Epidermal melanocyte (primary cell): ENCODE measurements at regions not wholly inside any gene's neighbourhood (a gene's known extent, or its start where the extent isn't known, plus 50 kb on each side); places are given as distances from the start of the nearest gene placed in this dataset.

Experiments used
- DNase-seq: peaks from one replicate; pipeline ENCODE4 v3.0.0; 2011; ENCODE audit warnings: low spot score; ENCODE audit not compliant: insufficient read length

DNA sequence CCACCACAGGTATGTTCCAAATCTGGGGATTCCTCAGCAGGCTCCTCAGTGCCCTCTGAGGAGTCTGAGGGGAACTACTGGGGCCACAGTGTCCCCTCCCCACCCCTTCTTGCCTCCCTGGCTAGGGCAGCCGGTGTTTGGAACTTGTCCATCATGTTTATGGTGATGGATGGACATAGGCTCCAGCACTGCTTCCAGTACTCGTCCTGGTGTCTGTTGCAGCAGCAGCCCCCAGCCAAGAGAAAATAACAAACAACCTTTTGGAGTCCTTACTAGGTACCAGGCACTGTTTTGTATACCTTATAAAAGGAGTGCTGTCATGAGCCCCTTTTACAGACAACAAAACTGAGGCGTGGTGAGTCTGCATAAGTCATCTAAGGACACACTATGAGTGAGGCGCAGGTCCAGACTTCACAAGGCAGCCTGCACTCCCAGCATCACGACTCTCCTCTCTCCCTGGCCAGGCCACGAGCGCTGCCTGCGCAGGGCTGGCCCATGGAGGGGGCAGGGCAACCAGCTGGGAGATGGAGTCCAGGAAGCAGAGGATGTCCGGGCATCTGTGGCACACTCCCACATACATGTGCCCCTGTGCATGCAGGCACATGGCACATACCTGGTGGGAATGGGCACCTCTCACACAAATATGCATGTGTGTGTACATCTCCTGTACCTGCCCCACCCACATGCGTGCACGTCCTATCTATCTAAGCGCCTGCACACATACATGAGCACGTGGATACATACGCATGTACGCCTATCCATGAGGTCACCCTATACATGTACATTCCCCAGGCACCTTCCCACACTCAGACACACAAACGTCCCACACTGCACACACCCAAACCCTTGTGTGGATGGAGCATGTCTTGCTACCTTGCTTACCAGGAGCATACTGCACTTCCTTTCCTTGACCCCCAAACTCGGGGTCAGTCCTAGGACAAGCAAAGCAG, 152.7 kb downstream of the VEGFA start:
- DNase-seq: no peak

DNA sequence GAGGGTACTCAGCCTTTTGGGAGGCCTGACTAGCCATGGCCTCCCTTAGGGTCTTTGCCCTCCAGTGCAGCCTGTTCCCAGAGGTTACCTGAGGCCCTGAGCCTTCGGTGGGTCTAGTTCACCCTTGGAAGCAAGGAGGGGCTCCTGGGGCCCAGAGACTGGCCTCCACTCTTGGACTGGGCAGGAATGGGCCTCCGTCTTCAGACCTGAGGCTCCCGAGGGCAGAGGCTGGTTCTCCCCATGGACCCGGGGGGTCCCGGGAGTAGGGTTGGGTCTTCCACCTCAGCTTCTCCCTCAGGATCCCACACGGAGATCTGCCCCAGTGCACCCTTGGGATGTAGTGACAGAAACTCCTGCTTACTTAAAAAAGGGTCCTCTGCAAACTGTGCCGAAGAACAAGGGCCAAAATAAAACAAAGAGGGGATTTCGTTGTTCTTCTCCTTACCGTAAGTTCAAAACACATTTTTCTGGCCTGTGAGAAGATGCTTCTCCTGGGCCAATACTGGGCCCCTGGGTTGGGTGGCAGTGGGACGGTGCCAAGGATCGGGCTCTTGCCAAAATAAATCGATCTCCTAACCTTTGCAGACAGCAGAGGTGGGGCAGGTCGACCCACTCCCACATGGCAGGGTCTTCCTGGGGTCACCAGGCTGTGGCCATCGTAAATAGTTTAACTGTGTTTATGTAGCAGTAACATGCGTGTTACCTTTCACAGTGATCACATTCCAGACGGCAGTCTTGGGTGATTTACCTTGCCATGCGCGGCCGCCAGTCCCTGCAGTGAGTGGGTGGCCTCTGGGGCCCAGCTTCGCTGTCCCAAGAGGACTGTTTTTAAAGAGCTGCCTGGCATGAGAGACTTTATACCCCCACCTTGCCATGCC, 151.8 kb downstream of the VEGFA start:
- DNase-seq: no peak

DNA sequence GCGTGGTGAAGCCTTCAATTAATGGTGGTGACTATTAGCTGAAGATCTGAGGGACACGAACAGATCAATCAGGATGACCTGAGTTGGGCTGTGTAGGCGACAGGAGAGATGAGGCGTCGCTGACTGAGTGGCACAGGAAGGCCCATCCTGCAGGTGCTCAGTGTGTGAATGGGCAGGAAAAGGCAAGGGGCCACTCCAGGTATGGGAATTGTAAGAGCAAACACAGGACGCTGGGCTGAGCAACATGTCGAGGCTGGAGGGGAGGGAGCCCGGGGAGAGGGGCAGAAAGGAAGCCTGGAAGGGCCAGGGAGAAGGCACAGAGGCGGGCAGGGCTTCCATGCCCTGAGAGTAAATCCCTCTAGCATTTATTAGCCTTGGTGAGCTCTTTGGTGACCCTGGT, 151.0 kb downstream of the VEGFA start:
- DNase-seq: no peak

DNA sequence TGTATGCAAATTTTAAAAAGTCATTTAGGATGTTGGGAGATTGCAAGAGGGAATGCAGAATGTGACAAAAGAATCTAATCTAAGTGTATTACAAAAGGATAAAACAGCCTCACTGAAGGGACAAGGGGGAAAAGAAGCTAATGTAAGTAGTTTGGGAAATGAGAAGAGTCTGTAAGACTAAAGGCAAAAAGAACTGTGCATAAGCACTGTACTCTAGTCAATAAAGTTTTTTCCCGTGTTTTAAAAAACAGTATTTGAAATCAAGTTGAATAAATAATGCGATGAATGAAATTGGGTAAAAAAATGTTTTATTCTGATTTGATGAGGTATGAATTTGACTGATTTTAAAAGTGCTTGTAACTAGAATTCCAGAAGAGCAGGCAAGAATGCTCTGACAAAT, 149.8 kb downstream of the VEGFA start:
- DNase-seq: no peak

DNA sequence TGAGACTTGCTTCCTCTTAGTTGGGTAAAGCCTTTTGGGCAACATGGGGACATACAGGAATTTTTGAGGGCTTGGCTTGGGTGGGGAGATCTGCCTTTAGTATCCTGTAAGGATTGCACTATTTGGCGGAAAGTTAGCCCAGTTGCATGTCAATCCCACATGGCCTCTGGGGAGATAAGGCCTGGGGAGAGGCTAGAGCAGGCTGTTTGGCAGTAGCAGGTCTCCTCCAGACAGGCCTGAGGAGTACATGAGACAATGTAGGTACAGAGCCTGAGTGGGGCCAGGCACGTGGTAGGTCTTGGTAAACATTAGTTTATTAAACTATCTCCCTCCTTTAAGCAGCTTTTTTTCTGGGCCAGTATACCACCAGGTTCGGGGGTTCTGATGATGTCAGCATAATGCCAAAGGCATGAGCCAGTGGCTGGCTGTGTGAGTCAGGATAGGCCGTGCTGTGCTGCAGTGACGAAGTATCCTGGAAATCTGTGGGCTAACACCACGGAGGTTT, 147.9 kb downstream of the VEGFA start:
- no peak for DNase-seq

DNA sequence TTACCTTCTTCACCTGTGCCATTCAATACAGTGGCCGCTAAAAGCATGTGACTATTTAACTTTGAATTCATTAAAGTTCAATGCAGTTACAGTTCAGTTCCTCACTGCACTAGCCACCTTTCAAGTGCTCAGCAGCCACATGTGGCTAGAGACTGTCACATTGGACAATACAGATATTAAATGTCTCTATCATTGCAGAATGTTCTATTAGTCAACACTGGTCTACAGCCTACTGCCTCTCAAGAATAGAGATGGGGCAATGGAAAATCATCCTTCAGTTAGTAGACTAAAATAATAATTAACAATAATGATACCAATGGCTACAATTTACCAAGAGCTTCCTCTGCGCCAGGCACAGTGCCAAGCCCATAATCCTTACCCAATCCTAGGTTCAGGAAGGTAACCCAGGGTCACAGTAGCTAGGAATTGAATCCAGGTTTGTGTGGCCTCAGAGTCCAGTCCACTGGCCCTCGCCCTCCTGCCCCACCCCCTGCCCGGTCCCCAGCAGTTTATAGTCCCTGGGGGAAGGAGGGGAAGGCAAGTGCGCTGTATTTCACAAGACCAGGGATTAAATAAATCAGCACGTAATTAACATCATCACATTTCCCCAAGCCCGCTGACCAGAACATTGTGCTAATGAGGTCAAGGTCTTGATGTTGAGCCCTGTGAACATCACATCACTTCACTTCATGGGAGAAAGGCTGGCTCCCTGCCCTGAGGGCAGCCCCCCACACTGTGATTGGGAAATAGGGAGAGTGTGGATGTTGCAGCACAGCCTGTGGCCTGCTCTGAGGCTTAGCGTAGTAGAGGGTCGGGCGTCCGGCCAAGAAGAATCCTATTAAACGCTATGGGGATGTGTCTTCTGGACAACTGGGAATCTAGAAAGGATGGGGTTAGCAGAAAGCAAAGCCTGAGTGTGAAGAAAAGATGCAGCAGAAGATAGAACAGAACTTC, 147.2 kb downstream of the VEGFA start:
- DNase-seq: no peak

DNA sequence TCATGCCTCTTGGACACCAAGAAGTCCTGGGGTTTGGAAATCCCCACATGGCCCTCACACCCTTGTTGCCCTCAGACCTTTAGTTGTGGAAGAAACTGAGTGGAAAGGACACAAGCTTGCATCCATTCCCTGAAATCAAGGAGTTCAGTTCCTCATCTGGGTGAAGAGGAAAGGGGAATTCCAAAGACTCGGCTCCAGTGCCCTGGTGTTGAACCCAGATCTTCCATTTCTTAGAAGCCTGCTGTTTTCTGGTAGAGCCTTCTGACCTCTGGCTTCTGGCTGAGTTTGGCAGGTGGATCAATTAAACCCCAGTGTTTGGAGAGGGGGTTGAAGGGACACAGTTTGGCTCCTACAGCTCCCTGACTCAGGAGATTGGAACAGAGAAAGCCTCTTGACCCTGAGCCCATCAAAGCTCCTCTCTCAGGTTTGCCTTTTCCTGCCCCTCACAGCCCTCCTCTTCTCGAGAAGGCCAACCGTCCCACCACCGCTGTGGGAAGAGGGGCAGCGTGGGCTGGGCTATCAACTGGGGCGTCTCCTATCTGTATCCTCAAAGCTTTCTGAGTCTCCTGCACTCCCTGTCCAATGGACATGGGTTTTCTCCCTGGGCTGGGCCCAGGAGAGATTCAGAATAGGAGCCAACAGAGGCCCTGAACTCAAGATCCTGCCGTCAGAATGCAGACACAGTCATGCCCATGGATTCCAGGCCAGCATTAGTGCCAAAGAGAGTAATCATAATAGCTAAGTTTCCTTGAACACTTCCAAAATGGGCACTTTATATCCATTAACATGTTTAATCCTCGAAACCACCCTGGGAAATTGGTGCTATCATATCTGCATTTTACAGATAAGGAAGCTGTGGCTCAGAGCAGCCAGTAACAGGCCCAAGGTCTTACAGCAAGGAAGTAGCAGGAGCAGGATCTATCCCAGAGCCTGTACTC, 146.2 kb downstream of the VEGFA start:
- no peak for DNase-seq

DNA sequence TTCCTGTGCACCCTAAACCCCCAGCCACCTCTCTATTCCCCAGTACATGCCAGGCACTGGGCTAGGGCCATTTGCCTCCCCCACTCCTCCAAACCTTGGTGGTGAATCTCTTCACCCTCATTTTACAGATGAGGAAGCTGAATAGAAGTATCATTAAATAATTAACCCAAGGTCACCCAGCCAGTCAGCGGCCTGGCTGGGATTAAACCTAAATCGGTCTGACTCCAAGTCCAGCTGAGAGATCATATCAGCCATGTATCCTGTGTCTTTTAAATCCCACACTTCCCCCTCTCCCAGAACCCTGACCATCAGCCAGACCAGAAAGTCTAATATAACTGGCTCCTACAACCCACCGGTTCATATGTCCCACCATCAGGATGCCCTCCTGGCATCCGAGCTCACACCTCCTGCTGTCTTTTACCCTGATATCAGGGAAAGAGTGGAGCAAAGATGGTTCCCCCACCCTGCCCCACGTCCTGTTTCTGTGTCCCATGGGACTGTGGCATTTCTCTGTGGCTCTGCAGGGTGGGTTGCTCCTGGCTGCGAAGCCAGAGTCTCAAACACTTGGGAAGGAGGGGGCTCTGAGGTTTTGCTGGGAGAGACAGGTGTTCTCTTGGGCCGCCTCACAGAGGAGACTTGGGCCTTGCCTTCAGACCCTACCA, 145.3 kb downstream of the VEGFA start:
- DNase-seq: no peak

DNA sequence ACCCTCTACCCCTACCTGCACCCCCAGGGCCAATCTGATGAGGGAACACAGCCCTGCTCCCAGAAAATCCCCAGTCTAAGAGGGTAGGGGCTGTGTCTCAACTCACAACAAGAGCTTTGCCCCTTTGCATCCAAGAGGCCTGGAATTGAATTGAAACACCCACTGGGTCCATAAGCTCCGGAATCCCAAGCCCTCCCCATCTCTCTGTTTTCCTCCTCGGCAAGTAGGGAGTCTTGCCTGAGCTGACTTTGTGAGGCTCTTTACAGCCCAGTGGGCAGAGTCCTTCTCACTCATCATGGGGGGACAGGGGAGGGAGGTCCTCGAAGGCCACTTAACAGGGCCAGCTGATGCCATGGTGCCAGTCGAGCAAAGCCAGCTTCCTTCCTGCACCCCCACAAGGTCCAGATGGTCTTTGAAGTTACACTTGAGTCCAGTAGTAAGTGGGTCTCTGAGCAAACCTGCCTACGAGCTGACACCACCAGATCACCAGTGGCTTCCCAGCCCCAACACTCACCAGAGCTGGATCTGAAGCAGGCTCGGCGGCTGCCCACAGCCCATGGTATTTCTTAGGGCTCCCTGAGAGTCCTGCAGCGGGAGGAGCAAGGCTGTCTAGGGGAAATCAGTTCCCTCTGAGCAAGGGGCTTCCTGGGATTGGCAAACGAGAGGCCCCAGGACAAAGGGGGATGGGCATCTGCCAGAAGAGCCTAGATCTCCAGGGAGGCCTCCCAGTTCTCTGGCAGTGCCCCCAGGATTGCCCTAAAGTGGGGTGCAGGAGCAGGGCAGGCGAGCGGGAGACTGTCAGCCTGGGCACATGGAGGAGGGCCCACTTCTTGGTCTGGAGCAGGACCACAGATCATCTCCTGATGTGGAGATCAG, 144.5 kb downstream of the VEGFA start:
- DNase-seq: no peak

DNA sequence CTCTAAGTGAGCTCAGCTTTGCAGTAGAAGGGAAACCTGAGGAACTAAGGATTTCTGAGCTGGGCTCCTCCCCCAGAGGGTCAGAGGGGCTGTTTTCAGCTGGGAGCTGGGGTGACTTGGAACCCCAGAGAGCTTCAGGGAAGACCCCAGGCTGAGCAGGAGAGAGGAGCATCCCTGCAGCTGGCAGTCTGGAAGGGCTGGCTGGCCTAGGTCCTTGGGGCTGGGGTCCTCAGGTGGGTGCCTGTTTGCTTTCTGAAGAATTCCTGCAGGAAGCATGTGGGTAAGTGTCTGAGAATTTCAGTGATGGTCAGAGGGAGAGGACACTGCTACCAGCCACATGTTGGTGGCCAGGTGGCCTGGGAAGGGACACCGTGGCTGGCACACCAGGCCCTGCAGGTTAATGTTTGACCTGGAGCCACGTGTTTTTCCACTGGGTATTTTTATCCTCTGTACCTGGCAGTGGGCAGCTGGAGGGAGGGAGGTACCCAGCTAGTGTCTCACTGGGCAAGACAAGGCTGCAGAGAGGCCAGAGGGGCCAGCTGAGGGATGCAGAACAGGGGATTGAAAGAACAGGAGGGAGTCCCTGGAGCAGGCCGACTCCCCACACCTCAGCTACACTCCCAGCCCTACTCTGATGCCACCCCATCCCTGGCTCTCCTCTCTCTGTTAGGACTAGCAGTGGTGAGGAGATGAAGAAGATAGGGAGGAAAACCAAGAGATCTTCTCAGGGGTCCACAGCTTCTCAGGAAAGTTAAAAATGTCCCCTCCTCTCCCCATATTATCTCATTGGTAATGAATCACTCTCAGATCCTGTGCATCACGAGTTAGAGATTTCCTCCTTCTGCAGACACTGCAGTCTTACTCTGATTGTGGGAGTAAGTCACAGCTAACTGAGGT, 143.6 kb downstream of the VEGFA start:
- DNase-seq: no peak

DNA sequence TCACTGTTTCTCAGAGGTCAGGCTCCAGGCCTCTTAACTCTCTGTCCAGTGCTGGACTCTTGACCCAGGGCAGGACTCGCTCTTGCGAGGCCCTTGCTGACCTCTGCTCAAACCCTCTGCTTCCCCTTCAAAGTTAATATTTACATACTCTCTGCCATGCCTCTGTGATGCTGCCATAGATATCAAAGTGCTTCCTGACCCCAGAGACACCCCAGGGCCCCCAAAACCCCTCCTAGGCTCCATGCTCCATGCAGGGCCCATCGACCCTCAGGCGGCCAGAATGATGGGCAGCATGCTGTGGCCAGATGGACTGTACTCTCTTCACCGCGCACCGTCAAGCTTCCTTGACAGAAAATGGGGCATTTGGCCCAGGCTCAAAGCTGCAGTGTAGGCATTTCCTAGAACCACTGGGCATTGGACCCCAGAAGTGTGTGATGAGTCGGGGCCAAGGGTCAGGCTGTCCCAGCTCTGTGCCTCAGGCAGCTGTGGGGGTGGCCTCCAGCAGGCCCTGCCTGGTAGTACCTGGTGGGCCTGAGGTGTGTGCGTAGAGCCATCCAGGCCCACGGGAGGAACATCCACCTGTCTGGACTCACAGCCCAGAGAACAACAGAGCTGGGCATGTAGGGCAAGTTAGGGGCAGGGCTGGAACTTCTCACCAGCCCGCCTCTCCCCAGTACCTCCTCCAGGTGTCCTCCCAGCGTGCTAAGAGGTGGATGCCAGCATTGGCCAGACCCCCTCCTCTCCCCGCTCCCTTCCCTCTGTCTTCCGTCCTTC, 142.8 kb downstream of the VEGFA start:
- no peak for DNase-seq

DNA sequence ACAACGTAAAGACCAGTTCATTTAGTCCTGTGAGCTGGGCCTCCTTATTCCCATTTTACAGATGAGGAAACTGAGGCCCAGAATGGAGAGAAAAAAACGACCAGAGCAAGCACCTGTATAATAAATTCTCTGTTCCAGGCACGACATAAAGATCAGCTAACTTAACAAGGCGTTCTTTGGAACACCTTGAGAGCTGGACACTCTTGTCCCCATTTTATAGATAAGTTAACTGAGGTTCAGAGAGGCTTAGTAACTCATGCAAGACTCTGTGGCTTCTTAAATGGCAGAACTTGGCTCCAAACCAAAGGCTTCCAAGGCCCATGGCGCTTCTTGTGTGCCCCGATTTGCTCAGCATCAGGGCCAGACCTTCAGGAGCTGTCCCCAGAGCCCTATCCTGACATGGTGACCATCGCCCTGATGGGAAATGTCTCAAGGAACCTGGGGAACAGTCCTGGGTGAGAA, 142.1 kb downstream of the VEGFA start:
- no peak for DNase-seq

DNA sequence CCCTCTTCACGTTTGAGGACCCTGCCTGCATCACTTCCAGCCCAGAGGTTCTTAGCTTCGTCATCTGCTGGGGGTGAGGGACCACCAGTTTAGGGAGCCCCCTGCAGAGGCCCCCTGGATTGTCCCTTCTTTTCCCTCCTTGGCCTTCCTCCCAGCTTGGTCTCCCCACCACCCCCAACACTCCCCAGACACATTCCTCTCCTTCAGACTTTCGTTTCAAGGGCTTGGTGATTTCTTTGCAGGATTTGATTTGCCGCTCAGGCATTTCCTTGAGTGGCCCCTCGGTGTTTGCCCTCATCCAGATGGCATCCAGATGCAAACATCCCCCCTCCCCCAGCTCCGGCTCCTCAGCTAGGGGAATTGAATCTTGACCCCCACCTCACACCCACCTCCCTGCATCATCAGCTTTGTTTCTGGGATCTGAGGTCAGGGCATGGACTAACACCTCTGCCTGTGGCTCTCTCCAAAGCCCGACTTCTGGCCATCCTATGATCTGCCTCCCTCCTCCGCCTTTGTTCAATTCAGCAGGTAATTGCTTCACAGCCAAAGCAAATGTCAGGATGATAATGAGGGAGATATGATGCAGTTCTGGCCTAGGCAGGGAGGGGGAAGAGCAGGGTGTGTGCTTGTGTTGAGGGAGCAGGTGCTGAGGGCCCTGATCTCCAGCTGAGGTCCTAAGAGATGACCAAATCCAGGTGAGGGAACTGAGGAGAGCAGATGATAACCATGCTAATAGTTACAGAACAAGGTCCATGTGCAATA, 141.5 kb downstream of the VEGFA start:
- DNase-seq: no peak

DNA sequence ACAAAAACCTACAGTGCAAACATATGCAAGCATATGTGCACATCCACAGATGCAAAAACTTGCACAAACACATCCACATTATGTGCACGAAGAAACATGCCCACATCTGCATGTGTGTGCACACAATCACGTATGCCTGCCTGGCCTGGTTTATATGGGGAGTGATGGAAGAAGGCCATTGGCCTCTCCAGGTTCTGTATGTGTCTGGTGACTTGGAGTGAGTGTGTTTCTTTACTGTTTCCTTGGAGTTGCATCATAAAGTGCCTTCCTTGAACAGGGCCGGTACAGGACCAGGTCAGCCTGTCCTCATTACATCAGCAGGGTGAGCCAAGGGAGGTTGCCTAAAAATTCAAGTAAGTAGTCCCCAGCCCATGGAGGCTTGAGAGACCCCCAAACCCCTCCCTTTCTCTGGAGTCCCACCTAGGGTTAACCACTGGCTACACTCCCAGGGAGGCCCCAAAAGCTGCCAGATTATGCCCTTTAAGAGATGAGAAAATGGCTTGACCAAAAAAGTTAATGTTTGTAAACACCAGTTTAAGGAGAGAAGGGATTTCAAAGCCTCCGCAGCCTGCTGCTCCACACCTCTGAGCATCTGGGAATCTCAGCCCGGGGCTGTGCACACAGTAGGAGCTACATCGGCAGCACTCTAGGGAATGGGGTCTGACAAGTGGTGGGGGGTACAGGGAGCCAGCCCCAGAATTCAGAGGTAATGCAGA, 140.8 kb downstream of the VEGFA start:
- DNase-seq: no peak

DNA sequence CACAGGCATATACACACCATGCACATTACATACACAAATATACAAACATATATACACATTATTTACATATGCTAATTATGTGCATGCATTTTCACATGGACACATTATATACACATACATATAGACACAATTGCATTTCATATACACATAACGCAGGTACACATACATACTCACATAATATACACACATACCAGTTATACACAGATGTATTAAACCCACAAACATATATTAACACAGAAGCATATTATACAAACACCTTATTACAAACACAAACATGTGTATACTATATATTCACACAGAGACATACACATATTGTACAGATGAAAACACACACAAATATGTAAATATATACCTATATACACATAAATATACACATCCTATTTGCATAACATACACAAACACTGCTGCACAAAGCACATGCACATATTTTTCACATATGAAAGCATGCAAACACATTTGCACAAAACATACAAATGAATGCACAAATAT, 140.2 kb downstream of the VEGFA start:
- no peak for DNase-seq
